T-helper 2 cell treated with Interferon-gamma antibody and Interleukin-4, amounts not matched to agents 100 ng/mL and 5 ng/mL, for 36 hours (primary cell): ENCODE measurements at regions not wholly inside any gene's neighbourhood (a gene's known extent, or its start where the extent isn't known, plus 50 kb on each side); places are given as distances from the start of the nearest gene placed in this dataset.
"Not testable (repeated sequence)": the region's sequence is repeated elsewhere in the genome, so short reads cannot be mapped to it uniquely, and the experiment has no call there.

Experiments
- intact Hi-C: fragments of 100-400 bp; cut with micrococcal nuclease; formaldehyde crosslinking; loops from one replicate; pipeline ENCODE4 v1.15.1; 2023

DNA sequence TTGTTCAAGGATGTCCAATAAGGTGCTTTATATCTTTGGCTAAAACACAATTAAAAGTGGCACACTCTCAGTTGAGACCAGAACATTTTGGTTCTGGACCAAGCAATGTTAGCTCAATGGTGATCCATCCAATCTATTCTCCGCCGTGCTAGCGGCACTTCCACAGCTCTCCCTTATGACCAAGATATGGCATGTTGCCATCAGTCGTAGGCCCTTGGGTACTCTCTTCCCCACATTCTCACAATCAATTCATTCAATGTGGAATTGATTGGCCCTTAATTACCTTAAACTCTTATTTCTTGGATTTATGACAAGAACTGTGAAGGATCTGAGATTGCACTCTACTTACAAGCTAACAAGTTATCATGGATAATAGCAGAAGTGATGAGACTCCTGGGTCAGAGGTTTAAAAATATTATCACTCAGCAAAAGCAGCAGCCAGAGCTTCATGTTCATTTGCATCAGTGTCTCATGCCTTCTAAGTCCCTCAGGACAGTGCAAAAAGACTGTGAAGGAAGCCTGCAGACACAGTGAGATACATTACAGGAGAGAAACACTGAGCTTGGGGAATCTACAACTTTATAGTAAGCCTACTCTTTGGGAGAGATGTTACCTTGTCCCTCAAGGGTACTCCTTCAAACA is 80.0 kb upstream of the ARG1 start:
- intact Hi-C loops = no loop called here

- intact Hi-C loops = not testable (repeated sequence)
These were observed 68.6 kb upstream of the ARG1 start for GRCh38 chr6:131504387-131504786.

GRCh38 chr6:131510094-131510493 is 62.9 kb upstream of the ARG1 start:
- intact Hi-C loops = no loop called here

- intact Hi-C loops = no loop called here
These were observed 62.4 kb upstream of the ARG1 start for GRCh38 chr6:131510591-131510990.

- intact Hi-C loops = loop anchor here (1.0 to 2.0 kb wide), 4 partner anchors 14 to 391 kb away; no protein-coding TSS in a partner anchor
These were observed 53.2 kb upstream of the ARG1 start for GRCh38 chr6:131519670-131520436.
